GM19351 (cell line): ENCODE measurements at regions not wholly inside any gene's neighbourhood (a gene's known extent, or its start where the extent isn't known, plus 50 kb on each side); places are given as distances from the start of the nearest gene placed in this dataset.
A peak's percentile ranks its signal among the peaks of the same experiment; 100 is the strongest.
"Not testable (repeated sequence)": the region's sequence is repeated elsewhere in the genome, so short reads cannot be mapped to it uniquely, and the experiment has no call there.

Source experiments
- ATAC-seq: cut with Tn5 transposase; IDR thresholded peaks from one replicate; pipeline ENCODE4 v1.9.1; 2021; ENCODE audit warnings: mild to moderate bottlenecking, moderate library complexity; ENCODE audit not compliant: unreplicated experiment

GRCh38 chr2:13334071-13334470 lies 617.3 kb downstream of the TRIB2 start:
- ATAC-seq = not testable (repeated sequence)

GRCh38 chr2:13334545-13334944 lies 617.8 kb downstream of the TRIB2 start:
- ATAC-seq = no peak

- no peak for ATAC-seq
These were observed 619.3 kb downstream of the TRIB2 start for GRCh38 chr2:13335862-13336535.

DNA sequence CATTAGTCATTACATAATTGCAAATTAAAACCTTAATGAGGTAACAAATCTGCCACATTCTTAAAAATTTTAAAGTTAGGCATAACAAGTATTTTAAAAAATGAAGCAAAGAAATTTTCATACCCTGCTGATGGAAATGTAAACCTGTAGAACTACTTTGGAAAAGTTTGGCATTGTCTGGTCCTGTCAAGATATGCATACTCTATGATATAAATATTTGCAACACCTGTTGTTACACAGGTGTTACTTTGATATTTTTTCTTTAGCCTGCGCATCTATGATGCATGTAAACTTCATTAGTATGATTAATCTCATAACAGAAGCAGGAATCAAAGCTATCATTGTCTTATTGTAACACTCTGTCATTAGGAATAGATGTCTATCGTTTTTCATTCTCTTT lies 634.3 kb downstream of the TRIB2 start:
- no peak for ATAC-seq

- ATAC-seq = no peak
These were observed 636.3 kb downstream of the TRIB2 start for GRCh38 chr2:13353083-13353482.

GRCh38 chr2:13354031-13354430 lies 637.3 kb downstream of the TRIB2 start:
- no peak for ATAC-seq

- not testable (repeated sequence) for ATAC-seq
These were observed 665.2 kb downstream of the TRIB2 start for GRCh38 chr2:13381928-13382327.

DNA sequence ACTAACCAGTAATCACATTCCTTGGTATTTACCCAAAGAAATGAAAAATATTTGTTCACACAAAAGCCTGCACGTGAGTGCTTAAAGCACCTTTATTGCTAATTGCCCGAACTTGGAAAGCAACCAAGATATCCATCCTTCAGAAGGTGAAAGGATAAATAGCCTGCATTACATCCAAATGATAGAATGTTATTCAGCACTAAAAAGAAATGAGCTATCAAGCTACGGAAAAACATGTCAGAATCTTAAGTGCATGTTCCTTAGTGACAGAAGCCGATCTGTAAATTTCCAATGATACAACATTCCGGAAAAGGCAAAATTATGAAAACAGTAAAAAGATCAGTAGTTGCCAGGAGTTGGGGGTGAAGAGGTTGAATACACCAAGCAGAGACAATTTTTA lies 672.4 kb downstream of the TRIB2 start:
- ATAC-seq = not testable (repeated sequence)

GRCh38 chr2:13390676-13391075 lies 673.9 kb downstream of the TRIB2 start:
- no peak for ATAC-seq

- no peak for ATAC-seq
These were observed 684.6 kb downstream of the TRIB2 start for GRCh38 chr2:13401312-13401711.

- ATAC-seq = no peak
These were observed 697.3 kb downstream of the TRIB2 start for GRCh38 chr2:13413989-13414388.

- no peak for ATAC-seq
These were observed 698.2 kb downstream of the TRIB2 start for GRCh38 chr2:13414897-13415296.

- no peak for ATAC-seq
These were observed 717.2 kb downstream of the TRIB2 start for GRCh38 chr2:13433954-13434353.

- ATAC-seq = peak; percentile 75
These were observed 727.0 kb downstream of the TRIB2 start for GRCh38 chr2:13443554-13444261.

GRCh38 chr2:13462464-13462863 lies 745.7 kb downstream of the TRIB2 start:
- ATAC-seq = no peak

DNA sequence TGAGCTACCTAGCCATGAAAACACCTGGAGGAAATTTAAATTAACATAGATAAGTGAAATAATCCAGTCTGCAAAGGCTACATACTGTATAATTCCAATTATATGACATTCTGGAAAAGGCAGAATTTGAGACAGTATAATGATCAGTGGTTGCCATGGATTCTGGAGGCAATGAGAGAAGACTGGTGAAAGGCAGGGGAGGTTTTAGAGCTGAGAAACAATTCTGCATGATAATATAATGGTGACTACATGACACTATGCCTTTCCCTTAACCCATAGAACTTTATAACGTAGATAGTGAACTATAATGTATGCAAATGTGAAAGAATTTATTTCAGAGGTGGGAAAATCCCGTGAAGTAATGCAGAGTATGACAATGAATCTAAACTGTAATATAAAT lies 749.3 kb downstream of the TRIB2 start:
- ATAC-seq = no peak

- no peak for ATAC-seq
These were observed 757.8 kb downstream of the TRIB2 start for GRCh38 chr2:13474538-13474937.

GRCh38 chr2:13480057-13480456 lies 763.3 kb downstream of the TRIB2 start:
- peak; percentile 80 for ATAC-seq

- ATAC-seq = no peak
These were observed 764.5 kb downstream of the TRIB2 start for GRCh38 chr2:13481201-13481600.

DNA sequence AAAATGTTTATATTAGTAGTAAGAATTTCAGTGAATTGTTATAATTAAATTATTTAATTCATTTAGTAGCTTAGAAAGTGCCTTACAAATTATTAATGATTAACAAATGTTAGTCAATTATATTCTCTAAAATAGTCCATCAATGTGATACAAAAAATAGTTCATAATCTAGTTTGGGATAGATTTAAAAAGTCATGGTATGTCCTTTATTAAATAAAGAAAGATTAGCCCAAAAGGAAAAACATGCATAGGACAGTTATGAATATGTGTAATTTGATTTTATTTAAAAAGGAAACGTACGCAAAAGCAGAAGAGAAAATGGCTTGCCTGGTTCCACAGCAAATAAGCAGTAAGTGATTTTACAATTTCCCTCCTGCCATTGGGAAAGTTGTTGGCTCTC lies 768.5 kb downstream of the TRIB2 start:
- ATAC-seq = no peak

DNA sequence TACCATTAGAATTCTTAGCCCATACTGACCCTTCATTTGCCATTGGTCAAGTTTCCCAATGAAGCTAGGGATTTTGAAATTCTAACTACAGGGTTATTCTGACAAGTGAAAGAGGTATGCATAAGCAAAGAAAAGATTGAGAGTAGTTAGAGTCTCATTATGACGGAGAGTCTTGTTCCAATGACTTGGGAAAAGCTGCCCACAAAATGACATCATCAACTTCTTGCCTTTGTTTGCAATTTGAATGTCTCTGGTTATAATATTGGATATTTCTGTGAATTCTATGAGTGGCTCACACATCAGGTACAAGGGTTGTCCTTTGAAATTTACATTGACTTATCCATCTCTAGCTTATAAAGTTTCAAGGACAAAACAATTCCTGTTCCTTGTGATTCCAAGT lies 772.2 kb downstream of the TRIB2 start:
- ATAC-seq = no peak

DNA sequence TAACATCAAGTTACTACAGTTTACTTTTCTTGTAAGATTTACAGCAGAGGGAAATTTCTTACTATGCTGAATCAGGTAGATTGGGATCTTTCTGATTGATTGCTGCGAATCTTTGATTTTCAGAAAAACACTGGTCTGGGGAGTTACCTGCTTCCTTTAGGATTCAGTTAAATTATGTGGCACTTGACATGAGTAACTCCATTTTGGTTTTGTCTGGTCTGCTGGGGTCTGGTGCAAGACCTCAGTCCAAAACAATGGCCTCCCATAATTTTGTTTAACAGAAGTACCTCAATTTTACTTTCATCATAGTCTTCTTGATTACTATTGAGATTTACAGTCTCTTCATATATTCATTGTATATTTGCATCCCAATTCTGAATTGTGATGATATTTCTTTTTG lies 775.5 kb downstream of the TRIB2 start:
- no peak for ATAC-seq

DNA sequence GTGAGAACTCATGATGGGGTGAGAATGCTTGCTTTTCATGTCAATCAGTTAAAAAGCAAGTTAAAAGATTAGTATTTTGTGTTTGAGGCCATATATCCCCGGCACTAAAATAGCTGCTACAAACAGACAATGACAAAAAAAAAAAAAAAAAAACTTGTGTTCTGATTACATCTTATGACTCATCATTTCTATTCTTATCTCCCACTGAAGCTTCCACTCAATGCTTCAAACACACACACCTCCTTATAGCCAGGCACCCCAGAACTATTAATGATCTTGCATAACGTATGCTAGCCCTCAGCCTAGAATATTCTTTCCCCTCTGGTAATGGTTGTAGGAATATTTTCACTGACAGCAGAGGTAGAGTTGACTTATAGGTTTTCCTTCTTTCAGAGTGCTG lies 778.3 kb downstream of the TRIB2 start:
- ATAC-seq = peak; percentile 71
